GM12878 (cell line): ENCODE measurements at regions not wholly inside any gene's neighbourhood (a gene's known extent, or its start where the extent isn't known, plus 50 kb on each side); places are given as distances from the start of the nearest gene placed in this dataset.

Experiments
- ATAC-seq: fragments of 200-7000 bp; cut with Tn5 transposase; 3 replicates; pipeline ENCODE4 v1.9.1; 2020; ENCODE audit warnings: mild to moderate bottlenecking, moderate library complexity
- BruUV-seq: library from RNA; stranded (reverse); fragments of 400-500 nt; replicated peaks from 2 replicates; lab custom pipeline; 2021; lab: Mats Ljungman, UMichigan
- CTCF ChIA-PET: fragments of 300-600 bp; sonication (Branson Sonifier 250); formaldehyde crosslinking; extraction: SDS; loops from one replicate; lab custom pipeline; 2021; ENCODE audit warnings: inconsistent platforms; lab: Yijun Ruan, JAX
- POLR2A ChIA-PET: fragments of 350-600 bp; formaldehyde crosslinking; extraction: SDS; loops from one replicate; lab custom pipeline; 2021; ENCODE audit warnings: inconsistent platforms; lab: Charles Lee
- RAD21 ChIA-PET: fragments of 300-600 bp; sonication (Branson Sonifier 250); formaldehyde crosslinking; loops from one replicate; lab custom pipeline; 2023; ENCODE audit warnings: antibody characterized with exemption; ENCODE audit not compliant: unreplicated experiment; lab: Charles Lee
- SMC1A ChIA-PET: fragments of 300-600 bp; sonication (Branson Sonifier 250); formaldehyde crosslinking; loops from one replicate; lab custom pipeline; 2023; ENCODE audit not compliant: unreplicated experiment, uncharacterized antibody; lab: Charles Lee
- DNase-seq: peaks from one replicate; pipeline ENCODE4 v3.0.0-alpha.2; 2011; ENCODE audit warnings: low read depth, low spot score
- FAIRE-seq: peaks from 3 replicates; lab custom pipeline; 2011; peaks lifted over from hg19 to GRCh38; lab: Jason Lieb, UNC
- H2AFZ ChIP-seq: 2 replicates; pipeline ENCODE4 v1.6.0; 2011; ENCODE audit warnings: low read depth, low read length, control low read depth; ENCODE audit not compliant: control insufficient read depth
- H3K27ac ChIP-seq: 2 replicates; pipeline ENCODE4 v1.5.1; 2011; ENCODE audit warnings: control low read depth; ENCODE audit not compliant: control insufficient read depth, insufficient read depth
- H3K27me3 ChIP-seq, 2 experiments: replicated peaks in 1 of 2; 2 replicates each; pipeline versions ENCODE4 v1.6.0 to v1.6.1; 2011; ENCODE audit warnings: low read length in 1 of 2; ENCODE audit not compliant: control insufficient read depth in 2 of 2, insufficient read depth in 2 of 2
- H3K36me3 ChIP-seq, 2 experiments: 2 replicates each; pipeline ENCODE4 v1.5.1; 2011; ENCODE audit warnings: low read length in 1 of 2; ENCODE audit not compliant: control insufficient read depth in 2 of 2, insufficient read depth in 2 of 2
- H3K4me1 ChIP-seq: 2 replicates; pipeline ENCODE4 v1.6.1; 2011; ENCODE audit warnings: mild to moderate bottlenecking, low read length, moderate library complexity, mixed read lengths; ENCODE audit not compliant: control insufficient read depth, insufficient read depth
- H3K4me2 ChIP-seq: 2 replicates; pipeline ENCODE4 v1.6.0; 2011; ENCODE audit warnings: control low read depth; ENCODE audit not compliant: control insufficient read depth, insufficient read depth
- H3K4me3 ChIP-seq: fragments of 200-600 bp; sonication (generic); 2 replicates; pipeline ENCODE4 v1.5.1; 2016
- H3K79me2 ChIP-seq: 2 replicates; pipeline ENCODE4 v1.6.0; 2011; ENCODE audit warnings: low read length; ENCODE audit not compliant: control insufficient read depth, insufficient read depth
- H3K9ac ChIP-seq: 2 replicates; pipeline ENCODE4 v1.8.0; 2011; ENCODE audit warnings: low read length, control low read depth, mixed read lengths; ENCODE audit not compliant: control insufficient read depth, insufficient read depth
- H3K9me3 ChIP-seq: replicated peaks from 3 replicates; pipeline ENCODE4 v1.5.1; 2011; ENCODE audit warnings: mild to moderate bottlenecking, low read length; ENCODE audit not compliant: control insufficient read depth, insufficient read depth
- H4K20me1 ChIP-seq: 2 replicates; pipeline ENCODE4 v1.6.0; 2011; ENCODE audit not compliant: control insufficient read depth, insufficient read depth
- BACH1 ChIP-seq: fragments of 450-650 bp; IDR thresholded peaks from 2 replicates; pipeline ENCODE4 v1.6.1; 2017; ENCODE audit warnings: mild to moderate bottlenecking, borderline replicate concordance
- CHD2 ChIP-seq: IDR thresholded peaks from 2 replicates; pipeline ENCODE4 v1.6.1; 2011; ENCODE audit warnings: low read depth, low read length, improper control_type of control experiment, borderline replicate concordance
- HDGF ChIP-seq: fragments of 450-650 bp; IDR thresholded peaks from 2 replicates; pipeline ENCODE4 v1.6.1; 2016; ENCODE audit warnings: antibody characterized with exemption
- MEF2A ChIP-seq: IDR thresholded peaks from 2 replicates; pipeline ENCODE4 v1.6.1; 2011; ENCODE audit warnings: low read depth, mild to moderate bottlenecking, low read length, moderate library complexity; ENCODE audit not compliant: insufficient read depth
- MTA2 ChIP-seq: fragments of 450-650 bp; IDR thresholded peaks from 2 replicates; pipeline ENCODE4 v1.6.1; 2016; ENCODE audit warnings: low read depth, mild to moderate bottlenecking, moderate library complexity
- NFYA ChIP-seq: IDR thresholded peaks from 2 replicates; pipeline ENCODE4 v1.6.1; 2011; ENCODE audit warnings: low read depth, mild to moderate bottlenecking, low read length, improper control_type of control experiment, borderline replicate concordance
- NRF1 ChIP-seq: conservative IDR thresholded peaks from 2 replicates; pipeline ENCODE4 v1.6.1; 2011; ENCODE audit warnings: mild to moderate bottlenecking, low read depth, low read length, improper control_type of control experiment
- PML ChIP-seq: IDR thresholded peaks from 2 replicates; pipeline ENCODE4 v1.6.1; 2012; ENCODE audit warnings: low read length, inconsistent platforms
- POLR2A ChIP-seq: IDR thresholded peaks from 2 replicates; pipeline ENCODE4 v1.6.1; 2011; ENCODE audit warnings: low read depth, mild to moderate bottlenecking, low read length
- POLR2AphosphoS2 ChIP-seq: IDR thresholded peaks from 2 replicates; pipeline ENCODE4 v1.6.1; 2011; ENCODE audit warnings: low read depth, mild to moderate bottlenecking, low read length, improper control_type of control experiment, moderate library complexity
- SMARCA5 ChIP-seq: fragments of 450-650 bp; IDR thresholded peaks from 2 replicates; pipeline ENCODE4 v1.6.1; 2017; ENCODE audit warnings: mild to moderate bottlenecking
- SMC3 ChIP-seq: IDR thresholded peaks from 2 replicates; pipeline ENCODE4 v1.6.1; 2011; ENCODE audit warnings: low read length, improper control_type of control experiment, borderline replicate concordance
- TCF12 ChIP-seq: IDR thresholded peaks from 2 replicates; pipeline ENCODE4 v1.6.1; 2011; ENCODE audit warnings: low read depth, mild to moderate bottlenecking, low read length
- ZBED1 ChIP-seq: IDR thresholded peaks from 2 replicates; pipeline ENCODE4 v1.6.1; 2016; ENCODE audit warnings: borderline replicate concordance
- ZNF207 ChIP-seq: fragments of 450-650 bp; IDR thresholded peaks from 2 replicates; pipeline ENCODE4 v1.6.1; 2014; ENCODE audit warnings: antibody characterized with exemption, mild to moderate bottlenecking, borderline replicate concordance
- ZNF217 ChIP-seq: fragments of 450-650 bp; IDR thresholded peaks from 2 replicates; pipeline ENCODE4 v1.6.1; 2017; ENCODE audit warnings: antibody characterized with exemption, mild to moderate bottlenecking
- ZNF622 ChIP-seq: fragments of 450-650 bp; IDR thresholded peaks from 2 replicates; pipeline ENCODE4 v1.6.1; 2017; ENCODE audit warnings: mild to moderate bottlenecking, inconsistent platforms
- WGBS: methylation state at CpG from one replicate; pipeline ENCODE4 v1.1.6; 2016; ENCODE audit warnings: low lambda C conversion rate; ENCODE audit not compliant: insufficient replicate concordance, insufficient coverage; ENCODE audit errors: missing lambda C conversion rate; 5-methylcytosine and 5-hydroxymethylcytosine counted together
- in situ Hi-C: fragments of 300-500 bp; cut with MboI; formaldehyde crosslinking; loops from 9 replicates; pipeline ENCODE4 v1.14.3; 2018; ENCODE audit warnings: mixed read lengths
- intact Hi-C: fragments of 100-400 bp; cut with micrococcal nuclease; formaldehyde crosslinking; loops from one replicate; pipeline ENCODE4 v1.14.2; 2022; ENCODE audit not compliant: unreplicated experiment
- TF ChIP-seq, protein P1 (sequence below): IDR thresholded peaks from 2 replicates; pipeline ENCODE4 v1.6.1; 2012; ENCODE audit warnings: improper control_type of control experiment, low read depth, low read length; ENCODE audit not compliant: insufficient replicate concordance

DNA sequence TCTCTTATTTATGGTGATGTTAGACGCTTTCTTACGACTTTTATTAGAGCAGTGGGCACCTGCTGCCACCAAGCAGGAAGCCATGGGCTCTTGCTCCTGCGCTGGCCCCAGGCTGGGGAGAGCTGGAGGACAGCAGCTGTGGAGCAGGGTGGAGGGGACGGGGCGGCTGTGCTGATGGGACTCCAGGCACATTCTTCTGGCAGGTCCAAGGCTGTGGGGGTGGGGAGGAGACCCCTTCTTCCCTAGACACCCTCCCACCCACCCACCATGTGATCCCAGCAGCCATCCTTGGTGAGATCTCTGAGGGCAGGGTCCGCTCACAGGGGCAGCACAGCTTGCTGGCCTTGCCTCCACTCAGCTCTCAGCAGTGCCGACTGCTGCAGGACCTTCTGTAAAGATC, 192.6 kb upstream of the IRX4 start:
- DNase-seq (no peak), FAIRE-seq (no peak), ATAC-seq (no peak)
- intact Hi-C loops (no loop called here), in situ Hi-C loops (no loop called here)
- Histone ChIP-seq H3K4me2 (no peak overlapping the region), H3K9me3 (no peaks in the 10 kb centered on the region), H2AFZ (no peak overlapping the region), H3K79me2 (no peaks in the 10 kb centered on the region), H3K4me3 (no peak overlapping the region)
- BruUV-seq, result no TSS peak
- ChIA-PET SMC1A (no interaction called here), RAD21 (no interaction called here), POLR2A (no interaction called here)
- no peak for TF ChIP-seq NRF1
- TF ChIP-seq ZBED1, result no peak
- TF ChIP-seq POLR2AphosphoS2, result no peak
- TF ChIP-seq BACH1, result no peak
- no peak for TF ChIP-seq PML
- no peak for TF ChIP-seq ZNF207
- no peak for TF ChIP-seq MTA2
- no peak for TF ChIP-seq SMARCA5
- TF ChIP-seq, protein P1, sequence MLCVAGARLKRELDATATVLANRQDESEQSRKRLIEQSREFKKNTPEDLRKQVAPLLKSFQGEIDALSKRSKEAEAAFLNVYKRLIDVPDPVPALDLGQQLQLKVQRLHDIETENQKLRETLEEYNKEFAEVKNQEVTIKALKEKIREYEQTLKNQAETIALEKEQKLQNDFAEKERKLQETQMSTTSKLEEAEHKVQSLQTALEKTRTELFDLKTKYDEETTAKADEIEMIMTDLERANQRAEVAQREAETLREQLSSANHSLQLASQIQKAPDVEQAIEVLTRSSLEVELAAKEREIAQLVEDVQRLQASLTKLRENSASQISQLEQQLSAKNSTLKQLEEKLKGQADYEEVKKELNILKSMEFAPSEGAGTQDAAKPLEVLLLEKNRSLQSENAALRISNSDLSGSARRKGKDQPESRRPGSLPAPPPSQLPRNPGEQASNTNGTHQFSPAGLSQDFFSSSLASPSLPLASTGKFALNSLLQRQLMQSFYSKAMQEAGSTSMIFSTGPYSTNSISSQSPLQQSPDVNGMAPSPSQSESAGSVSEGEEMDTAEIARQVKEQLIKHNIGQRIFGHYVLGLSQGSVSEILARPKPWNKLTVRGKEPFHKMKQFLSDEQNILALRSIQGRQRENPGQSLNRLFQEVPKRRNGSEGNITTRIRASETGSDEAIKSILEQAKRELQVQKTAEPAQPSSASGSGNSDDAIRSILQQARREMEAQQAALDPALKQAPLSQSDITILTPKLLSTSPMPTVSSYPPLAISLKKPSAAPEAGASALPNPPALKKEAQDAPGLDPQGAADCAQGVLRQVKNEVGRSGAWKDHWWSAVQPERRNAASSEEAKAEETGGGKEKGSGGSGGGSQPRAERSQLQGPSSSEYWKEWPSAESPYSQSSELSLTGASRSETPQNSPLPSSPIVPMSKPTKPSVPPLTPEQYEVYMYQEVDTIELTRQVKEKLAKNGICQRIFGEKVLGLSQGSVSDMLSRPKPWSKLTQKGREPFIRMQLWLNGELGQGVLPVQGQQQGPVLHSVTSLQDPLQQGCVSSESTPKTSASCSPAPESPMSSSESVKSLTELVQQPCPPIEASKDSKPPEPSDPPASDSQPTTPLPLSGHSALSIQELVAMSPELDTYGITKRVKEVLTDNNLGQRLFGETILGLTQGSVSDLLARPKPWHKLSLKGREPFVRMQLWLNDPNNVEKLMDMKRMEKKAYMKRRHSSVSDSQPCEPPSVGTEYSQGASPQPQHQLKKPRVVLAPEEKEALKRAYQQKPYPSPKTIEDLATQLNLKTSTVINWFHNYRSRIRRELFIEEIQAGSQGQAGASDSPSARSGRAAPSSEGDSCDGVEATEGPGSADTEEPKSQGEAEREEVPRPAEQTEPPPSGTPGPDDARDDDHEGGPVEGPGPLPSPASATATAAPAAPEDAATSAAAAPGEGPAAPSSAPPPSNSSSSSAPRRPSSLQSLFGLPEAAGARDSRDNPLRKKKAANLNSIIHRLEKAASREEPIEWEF, result no peak
- no peak for TF ChIP-seq NFYA
- no peak for TF ChIP-seq POLR2A
- TF ChIP-seq HDGF, result no peak
- no peak for TF ChIP-seq ZNF622
- TF ChIP-seq ZNF217, result no peak
- TF ChIP-seq SMC3, result no peak
- TF ChIP-seq TCF12, result no peak
- TF ChIP-seq CHD2, result no peak
- no peak for TF ChIP-seq MEF2A
- TF ChIP-seq, all 136 proteins: peak for 0
- H3K4me1 ChIP-seq, result no peaks in the 10 kb centered on the region
- H3K9ac ChIP-seq, result no peak overlapping the region
- H3K36me3 ChIP-seq, result no peaks in the 10 kb centered on the region
- CTCF ChIA-PET, result no interaction called here
- 28% methylated on average over 6 of the region's 7 CpGs for WGBS
- no peaks in the 10 kb centered on the region for H3K27me3 ChIP-seq
- no peaks in the 10 kb centered on the region for H4K20me1 ChIP-seq
- H3K27ac ChIP-seq, result no peak overlapping the region
